Skeletal muscle satellite cell (primary cell): ENCODE measurements at regions not wholly inside any gene's neighbourhood (a gene's known extent, or its start where the extent isn't known, plus 50 kb on each side); places are given as distances from the start of the nearest gene placed in this dataset.

Experiments used
- H3K27me3 ChIP-seq: 2 replicates; pipeline ENCODE4 v1.7.0; 2013; ENCODE audit warnings: low read length; ENCODE audit not compliant: control insufficient read depth, insufficient read depth
- H3K36me3 ChIP-seq: 2 replicates; pipeline ENCODE4 v1.7.0; 2013; ENCODE audit warnings: mild to moderate bottlenecking, control low read depth, low read length; ENCODE audit not compliant: insufficient read depth
- H3K4me1 ChIP-seq: 2 replicates; pipeline ENCODE4 v1.7.0; 2013; ENCODE audit warnings: low read length; ENCODE audit not compliant: control insufficient read depth, insufficient read depth
- H3K4me2 ChIP-seq: 2 replicates; pipeline ENCODE4 v1.7.0; 2013; ENCODE audit warnings: mild to moderate bottlenecking, low read length
- H3K4me3 ChIP-seq: 2 replicates; pipeline ENCODE4 v1.7.0; 2013; ENCODE audit warnings: low read length
- H3K9ac ChIP-seq: 2 replicates; pipeline ENCODE4 v1.7.0; 2013; ENCODE audit warnings: mild to moderate bottlenecking, low read depth, low read length, moderate library complexity
- H3K9me3 ChIP-seq: replicated peaks from 2 replicates; pipeline ENCODE4 v1.7.0; 2013; ENCODE audit warnings: mild to moderate bottlenecking, control low read depth, low read length

DNA sequence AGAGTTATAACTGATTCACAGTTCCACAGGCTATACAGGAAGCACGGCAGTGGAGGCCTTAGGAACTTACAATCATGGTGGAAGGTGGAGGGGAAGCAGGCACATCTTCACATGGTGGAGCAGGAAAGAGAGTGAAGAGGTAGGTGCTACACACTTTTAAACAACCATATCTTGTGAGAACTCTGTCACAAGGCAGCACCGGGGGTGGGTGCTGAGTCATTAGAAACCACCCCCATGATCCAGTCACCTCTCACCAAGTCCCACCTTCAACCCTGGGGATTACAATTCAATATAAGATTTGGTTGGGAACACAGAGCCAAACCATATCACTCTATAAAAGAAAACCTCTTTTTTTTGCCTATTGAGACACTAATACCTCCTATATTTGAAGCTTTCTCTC, 1108.5 kb upstream of the CDH2 start:
- Histone ChIP-seq H3K4me1 (peaks cover 4% of the 10 kb centered on the region), H3K9ac (no peak overlapping the region), H3K36me3 (no peaks in the 10 kb centered on the region), H3K4me3 (no peak overlapping the region), H3K27me3 (no peaks in the 10 kb centered on the region), H3K9me3 (no peaks in the 10 kb centered on the region), H3K4me2 (no peak overlapping the region)

DNA sequence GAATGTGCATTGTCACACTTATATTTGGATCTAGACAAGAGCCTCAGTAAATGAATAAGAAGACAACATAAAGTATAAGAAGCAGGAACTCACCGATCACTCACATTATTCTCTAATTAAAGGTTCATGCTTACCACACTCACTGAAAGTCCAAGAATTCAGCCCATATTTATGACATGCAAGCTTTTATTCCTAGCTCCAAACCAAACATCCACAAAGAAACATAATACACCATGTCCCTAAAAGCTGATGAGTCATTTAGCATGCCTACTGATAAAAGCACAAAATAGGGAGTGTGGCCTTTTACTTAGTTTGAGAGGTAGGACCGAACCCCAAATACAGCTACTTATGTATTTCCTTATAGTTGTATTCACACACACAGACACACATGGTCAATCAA, 1094.6 kb upstream of the CDH2 start:
- peaks cover 11% of the 10 kb centered on the region for H3K4me1 ChIP-seq
- H3K4me3 ChIP-seq: peak overlapping the region; percentile 40
- no peaks in the 10 kb centered on the region for H3K9me3 ChIP-seq
- H3K27me3 ChIP-seq: no peaks in the 10 kb centered on the region
- peak overlapping the region; percentile 41 for H3K4me2 ChIP-seq
- H3K36me3 ChIP-seq: no peaks in the 10 kb centered on the region
- no peak overlapping the region for H3K9ac ChIP-seq

DNA sequence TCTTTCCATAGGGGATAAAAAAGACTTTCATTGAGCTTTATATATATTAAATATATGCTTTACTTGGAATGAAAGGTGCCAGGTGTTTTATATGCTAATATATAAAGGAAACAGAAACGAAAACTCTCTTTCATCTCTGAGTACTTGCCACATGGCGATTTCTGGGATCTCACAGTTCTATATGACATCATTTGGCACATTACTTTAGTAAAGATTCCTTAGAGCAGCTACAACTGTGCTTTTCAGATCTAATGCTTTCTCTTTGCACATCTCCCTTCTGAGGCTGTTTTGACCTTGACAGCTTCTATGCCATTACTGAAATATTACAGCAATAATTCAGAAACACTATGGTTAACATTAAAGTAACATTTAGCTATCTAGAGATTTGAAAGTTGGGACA, 1082.9 kb upstream of the CDH2 start:
- H3K4me3 ChIP-seq: no peak overlapping the region
- no peaks in the 10 kb centered on the region for H3K4me1 ChIP-seq
- H3K36me3 ChIP-seq: no peaks in the 10 kb centered on the region
- no peaks in the 10 kb centered on the region for H3K27me3 ChIP-seq
- no peaks in the 10 kb centered on the region for H3K9me3 ChIP-seq
- H3K9ac ChIP-seq: no peak overlapping the region
- no peak overlapping the region for H3K4me2 ChIP-seq

DNA sequence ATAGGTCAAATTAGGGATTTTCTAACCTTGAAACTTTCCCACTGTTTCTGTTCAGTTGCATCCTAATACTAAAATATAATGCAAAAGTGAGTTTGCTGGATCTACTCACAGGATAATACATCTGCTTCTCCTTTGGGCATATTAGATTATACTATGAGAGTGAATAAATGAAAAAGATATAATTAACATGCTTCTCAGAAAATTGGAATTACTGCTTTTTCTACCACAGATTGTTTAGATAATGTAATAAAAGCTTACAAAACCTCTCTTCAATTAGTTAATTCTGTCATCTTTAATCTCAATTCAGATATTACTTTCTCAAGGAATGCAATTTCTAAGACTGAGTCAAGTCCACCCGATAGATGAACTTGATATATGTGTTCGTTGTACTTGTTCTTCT, 1077.2 kb upstream of the CDH2 start:
- H3K9ac ChIP-seq: no peak overlapping the region

DNA sequence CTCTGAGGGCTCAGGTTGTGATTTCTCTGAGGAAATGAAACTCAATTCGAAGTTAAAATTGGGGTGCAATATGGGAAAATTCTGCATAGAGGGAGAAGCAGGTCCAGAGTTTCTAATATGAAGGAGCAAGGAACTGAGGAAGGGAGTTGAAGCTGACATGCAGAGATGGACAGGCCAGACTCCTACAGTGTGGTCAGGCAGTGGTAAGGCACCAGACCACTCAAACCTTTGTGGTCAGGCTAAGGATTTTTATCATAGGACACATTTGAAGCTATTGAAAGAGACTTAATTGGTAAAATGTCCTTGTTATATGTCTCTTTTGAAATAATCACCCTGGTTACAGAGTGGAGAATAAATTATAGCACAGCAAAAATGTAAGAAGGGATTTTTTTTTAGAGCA, 1074.8 kb upstream of the CDH2 start:
- H3K9ac ChIP-seq: no peak overlapping the region
- no peak overlapping the region for H3K4me2 ChIP-seq
- no peaks in the 10 kb centered on the region for H3K27me3 ChIP-seq
- no peaks in the 10 kb centered on the region for H3K9me3 ChIP-seq
- H3K4me1 ChIP-seq: no peaks in the 10 kb centered on the region
- H3K4me3 ChIP-seq: no peak overlapping the region
- H3K36me3 ChIP-seq: no peaks in the 10 kb centered on the region

More for the DNA sequence above, 1077.2 kb upstream of the CDH2 start:
- H3K36me3 ChIP-seq: no peaks in the 10 kb centered on the region
- H3K4me3 ChIP-seq: no peak overlapping the region
- H3K4me1 ChIP-seq: no peaks in the 10 kb centered on the region
- no peak overlapping the region for H3K4me2 ChIP-seq
- no peaks in the 10 kb centered on the region for H3K9me3 ChIP-seq
- H3K27me3 ChIP-seq: no peaks in the 10 kb centered on the region

DNA sequence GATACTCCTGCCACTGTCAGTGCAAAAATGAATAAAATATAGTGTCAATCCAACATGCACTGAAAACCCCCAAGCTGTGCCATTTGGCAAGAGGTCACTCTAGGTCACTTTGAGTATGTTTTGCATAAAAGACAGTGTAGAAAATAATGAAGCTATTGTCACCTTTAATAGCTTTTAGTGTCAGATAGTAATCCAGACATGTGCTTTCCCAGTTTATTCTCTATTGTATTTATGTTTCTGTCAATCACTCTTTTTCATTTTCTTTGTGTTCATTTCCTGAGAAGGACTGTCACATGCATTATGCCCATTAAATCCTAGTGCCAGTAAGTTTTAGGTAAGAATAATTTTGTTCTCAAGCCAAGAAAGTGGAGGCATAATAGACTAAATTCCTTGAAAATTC, 1073.9 kb upstream of the CDH2 start:
- H3K4me3 ChIP-seq: no peak overlapping the region

DNA sequence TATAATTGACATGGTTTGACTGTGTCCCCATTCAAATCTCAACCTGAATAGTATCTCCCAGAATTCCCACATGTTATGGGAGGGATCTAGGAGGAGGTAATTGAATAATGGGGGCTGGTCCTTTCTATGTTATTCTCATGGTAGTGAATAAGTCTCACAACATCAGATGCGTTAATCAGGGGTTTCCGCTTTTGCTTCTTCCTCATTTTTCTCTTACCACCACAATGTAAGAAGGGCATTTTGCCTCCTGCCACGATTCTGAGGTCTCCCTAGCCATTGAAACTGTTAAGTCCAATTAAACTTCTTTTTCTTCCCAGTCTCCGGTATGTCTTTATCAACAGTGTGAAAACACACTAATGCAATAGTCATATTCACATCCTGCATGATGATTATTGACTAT, 1073.3 kb upstream of the CDH2 start:
- no peaks in the 10 kb centered on the region for H3K4me1 ChIP-seq
- no peak overlapping the region for H3K9ac ChIP-seq
- H3K36me3 ChIP-seq: no peaks in the 10 kb centered on the region
- no peaks in the 10 kb centered on the region for H3K27me3 ChIP-seq
- no peak overlapping the region for H3K4me2 ChIP-seq
- no peak overlapping the region for H3K4me3 ChIP-seq
- no peaks in the 10 kb centered on the region for H3K9me3 ChIP-seq

More for the DNA sequence above, 1073.9 kb upstream of the CDH2 start:
- Histone ChIP-seq H3K27me3 (no peaks in the 10 kb centered on the region), H3K36me3 (no peaks in the 10 kb centered on the region), H3K9ac (no peak overlapping the region), H3K4me2 (no peak overlapping the region), H3K4me1 (no peaks in the 10 kb centered on the region), H3K9me3 (no peaks in the 10 kb centered on the region)

DNA sequence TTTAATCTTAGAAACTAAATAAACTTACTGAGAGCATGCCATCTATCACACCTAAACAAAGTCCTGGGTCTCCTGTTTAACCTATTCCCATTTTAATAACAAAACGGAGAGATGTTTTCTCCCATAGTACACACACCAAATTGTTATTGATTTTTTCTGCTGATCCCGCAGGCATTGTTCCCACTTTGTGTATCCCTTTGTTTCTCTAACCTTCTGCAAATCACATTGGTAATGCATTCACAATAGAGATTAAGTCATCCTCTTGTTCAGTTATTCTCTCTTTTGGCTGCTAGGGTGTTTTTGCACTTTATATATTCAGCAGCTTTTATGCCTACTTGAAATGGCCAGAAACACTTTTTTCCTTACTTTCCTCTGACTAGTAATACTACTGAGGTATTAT, 1071.9 kb upstream of the CDH2 start:
- Histone ChIP-seq H3K4me3 (no peak overlapping the region), H3K36me3 (no peaks in the 10 kb centered on the region), H3K27me3 (no peaks in the 10 kb centered on the region), H3K9me3 (no peaks in the 10 kb centered on the region), H3K9ac (no peak overlapping the region), H3K4me1 (no peaks in the 10 kb centered on the region), H3K4me2 (no peak overlapping the region)

DNA sequence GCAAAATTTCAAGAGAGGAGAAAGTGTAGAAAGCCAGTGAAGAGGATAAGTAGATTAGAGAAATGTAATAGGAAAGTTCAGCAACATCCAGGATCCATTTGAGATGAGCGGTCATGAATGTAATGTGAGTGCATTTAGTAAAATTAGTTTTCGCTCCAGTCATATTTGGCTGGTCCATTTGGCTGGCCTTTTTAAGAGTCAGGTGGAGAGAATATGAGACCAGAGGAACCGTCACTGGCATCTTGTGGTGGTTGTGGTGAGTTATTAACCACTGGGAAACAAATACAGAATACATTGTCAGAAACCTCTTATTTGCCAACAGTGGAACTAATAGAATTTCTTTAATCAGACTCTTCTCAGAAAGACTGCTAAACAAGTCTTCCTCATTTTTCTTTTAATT, 1064.3 kb upstream of the CDH2 start:
- no peak overlapping the region for H3K4me3 ChIP-seq
- no peak overlapping the region for H3K4me2 ChIP-seq
- no peaks in the 10 kb centered on the region for H3K36me3 ChIP-seq
- no peaks in the 10 kb centered on the region for H3K27me3 ChIP-seq
- no peaks in the 10 kb centered on the region for H3K9me3 ChIP-seq
- H3K4me1 ChIP-seq: no peaks in the 10 kb centered on the region
- H3K9ac ChIP-seq: no peak overlapping the region

DNA sequence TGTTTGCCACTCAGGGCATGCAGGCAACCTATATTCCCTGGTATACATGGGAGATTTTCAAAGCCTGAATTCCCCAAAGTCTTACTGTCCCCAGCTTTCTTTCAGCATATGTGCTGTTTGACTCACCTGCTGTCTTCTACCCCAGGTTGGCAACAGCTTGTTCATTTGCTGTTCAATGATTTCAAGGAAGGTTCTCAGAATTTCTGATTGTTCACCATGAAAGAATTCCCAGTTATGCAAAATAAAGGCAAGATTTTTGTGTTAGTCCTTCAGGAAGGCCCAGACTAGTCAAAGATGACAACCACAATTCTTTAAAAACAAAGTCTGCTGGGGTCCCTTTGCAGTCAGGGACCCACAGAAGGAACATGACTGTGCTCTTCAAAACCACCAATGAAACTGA, 1057.8 kb upstream of the CDH2 start:
- Histone ChIP-seq H3K4me1 (no peaks in the 10 kb centered on the region), H3K9ac (no peak overlapping the region), H3K36me3 (no peaks in the 10 kb centered on the region), H3K9me3 (no peaks in the 10 kb centered on the region), H3K27me3 (no peaks in the 10 kb centered on the region), H3K4me3 (no peak overlapping the region), H3K4me2 (no peak overlapping the region)

DNA sequence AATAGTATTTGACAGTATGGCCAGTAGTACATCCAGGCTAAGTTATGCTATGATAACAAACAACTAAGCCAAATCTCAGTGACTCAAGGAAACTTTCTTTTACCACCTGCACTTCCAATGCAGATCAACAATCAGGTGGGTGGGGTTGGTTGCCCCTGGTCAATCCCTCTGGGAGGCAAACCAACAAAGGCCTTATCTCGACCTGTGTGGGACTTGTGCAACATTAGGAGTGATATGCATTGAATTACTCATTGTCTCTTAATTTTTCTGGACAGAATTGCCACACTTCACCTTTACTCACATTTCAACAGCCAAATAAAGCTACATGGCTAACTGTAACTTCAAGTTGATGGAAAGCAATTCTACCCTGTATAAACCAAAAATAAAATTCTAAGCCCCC, 1049.3 kb upstream of the CDH2 start:
- Histone ChIP-seq H3K4me1 (no peaks in the 10 kb centered on the region), H3K4me3 (no peak overlapping the region), H3K4me2 (no peak overlapping the region), H3K9me3 (no peaks in the 10 kb centered on the region), H3K36me3 (no peaks in the 10 kb centered on the region), H3K27me3 (no peaks in the 10 kb centered on the region), H3K9ac (no peak overlapping the region)

DNA sequence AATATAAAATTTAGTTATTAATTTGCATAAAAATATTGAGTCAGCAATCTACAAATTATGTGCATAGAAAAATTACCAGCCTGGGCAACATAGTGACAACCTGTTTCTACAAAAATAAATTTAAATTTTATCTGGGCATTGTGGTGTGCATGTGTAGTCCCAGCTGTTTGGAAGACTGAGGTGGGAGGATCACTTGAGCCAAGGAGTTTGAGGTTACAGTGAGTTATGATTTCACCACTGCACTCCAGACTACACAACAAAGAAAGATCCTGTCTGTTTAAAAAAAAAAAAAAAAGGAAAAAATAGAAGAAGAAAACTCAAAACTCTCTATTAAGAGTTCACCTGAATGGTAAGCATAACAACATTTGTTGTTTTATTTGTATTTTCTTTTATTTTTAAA, 1048.4 kb upstream of the CDH2 start:
- no peak overlapping the region for H3K9ac ChIP-seq
- H3K36me3 ChIP-seq: no peaks in the 10 kb centered on the region
- H3K9me3 ChIP-seq: no peaks in the 10 kb centered on the region
- H3K4me1 ChIP-seq: no peaks in the 10 kb centered on the region
- no peak overlapping the region for H3K4me3 ChIP-seq
- no peaks in the 10 kb centered on the region for H3K27me3 ChIP-seq
- no peak overlapping the region for H3K4me2 ChIP-seq
